ENCODE measurements at regions not wholly inside any gene's neighbourhood (a gene's known extent, or its start where the extent isn't known, plus 50 kb on each side); places are given as distances from the start of the nearest gene placed in this dataset.

DNA sequence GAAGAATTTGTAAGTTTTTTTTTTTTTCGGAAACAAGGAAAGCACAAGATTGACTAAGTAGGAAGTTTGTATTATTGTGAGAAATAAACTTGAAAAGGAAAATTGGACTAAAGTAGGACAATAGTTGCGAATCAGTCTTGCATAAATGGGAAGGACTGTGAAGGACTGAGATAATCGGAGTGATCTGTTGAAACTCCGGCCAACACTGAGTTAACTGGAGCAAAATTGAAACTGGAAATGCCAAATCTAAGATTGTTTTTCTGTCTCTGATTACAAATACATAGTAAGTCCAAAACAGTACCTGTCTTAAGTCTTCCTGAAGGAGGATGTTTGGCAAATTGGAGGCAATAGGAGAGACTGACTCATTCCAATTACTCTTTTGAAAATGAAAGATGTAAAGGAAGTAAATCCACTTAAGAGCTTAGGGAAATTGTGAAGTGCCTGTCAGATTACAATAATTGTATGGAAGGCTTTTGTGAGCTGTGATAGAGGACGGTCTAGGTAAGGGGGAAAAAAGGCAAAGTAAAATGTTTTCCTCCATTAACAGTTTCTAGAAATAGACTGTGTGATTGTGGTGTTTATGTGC is 204.9 kb upstream of the CYRIA start:
- no peak for DNase-seq

DNA sequence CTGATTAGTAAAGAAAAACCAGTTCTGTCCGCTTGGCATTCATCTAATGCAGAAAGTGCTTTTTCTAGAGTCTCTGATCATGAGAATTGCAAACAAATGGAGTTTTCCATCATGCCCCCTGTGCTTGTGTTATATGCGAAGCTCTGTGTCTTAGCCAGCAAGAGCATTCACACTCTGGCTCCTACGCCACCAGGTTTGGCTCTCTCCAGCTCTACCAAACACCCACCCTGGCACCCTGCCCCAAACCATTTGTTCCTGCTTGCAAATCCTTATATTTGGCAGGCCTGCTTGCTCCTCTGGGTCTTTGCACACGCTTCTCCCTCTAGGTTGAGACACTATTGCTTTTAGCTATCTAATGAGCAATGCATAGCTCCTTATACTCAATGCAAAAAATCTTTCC is 204.1 kb upstream of the CYRIA start:
- DNase-seq = no peak

- no peak for DNase-seq
These were observed 196.8 kb upstream of the CYRIA start for GRCh38 chr2:16862471-16862870.

DNA sequence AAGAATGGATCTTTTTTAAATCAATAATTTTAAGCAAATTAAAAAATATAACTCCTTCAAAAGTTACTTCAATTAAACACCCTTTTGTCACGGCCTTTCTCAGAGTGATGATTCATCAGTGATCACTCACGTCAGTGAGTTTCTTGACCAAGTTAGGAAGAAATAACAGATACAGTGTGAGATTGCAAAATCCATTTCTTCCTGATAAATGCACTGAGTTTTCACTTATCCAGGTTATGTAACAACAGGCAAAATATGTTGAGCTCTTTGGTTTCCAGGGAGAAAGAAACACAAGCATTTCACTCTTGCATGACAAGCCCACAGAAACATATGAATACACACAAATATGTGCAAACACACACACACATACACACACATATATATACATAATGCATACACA is 195.9 kb upstream of the CYRIA start:
- no peak for DNase-seq

GRCh38 chr2:16861111-16861510 is 195.5 kb upstream of the CYRIA start:
- DNase-seq = no peak

DNA sequence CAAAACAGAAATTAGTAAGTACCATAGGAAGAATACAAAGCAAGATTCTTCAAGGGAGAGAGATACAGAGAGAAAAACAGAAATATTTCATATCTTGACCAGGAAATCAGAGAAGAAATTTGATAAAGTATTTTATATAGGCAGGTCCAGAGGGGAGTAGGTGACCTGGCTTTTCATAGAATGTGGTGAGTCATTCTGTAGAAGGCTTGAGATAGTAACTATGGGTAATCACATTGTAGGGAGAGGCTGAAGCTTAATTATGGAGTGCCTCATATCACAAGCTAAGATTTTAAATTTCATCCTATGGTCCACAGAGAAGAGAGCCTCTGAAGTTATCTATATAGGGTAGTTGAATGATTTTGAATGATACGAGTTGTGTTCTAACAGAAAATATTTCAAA is 195.0 kb upstream of the CYRIA start:
- no peak for DNase-seq

GRCh38 chr2:16855183-16855582 is 189.5 kb upstream of the CYRIA start:
- no peak for DNase-seq

GRCh38 chr2:16853088-16853487 is 187.5 kb upstream of the CYRIA start:
- no peak for DNase-seq

DNA sequence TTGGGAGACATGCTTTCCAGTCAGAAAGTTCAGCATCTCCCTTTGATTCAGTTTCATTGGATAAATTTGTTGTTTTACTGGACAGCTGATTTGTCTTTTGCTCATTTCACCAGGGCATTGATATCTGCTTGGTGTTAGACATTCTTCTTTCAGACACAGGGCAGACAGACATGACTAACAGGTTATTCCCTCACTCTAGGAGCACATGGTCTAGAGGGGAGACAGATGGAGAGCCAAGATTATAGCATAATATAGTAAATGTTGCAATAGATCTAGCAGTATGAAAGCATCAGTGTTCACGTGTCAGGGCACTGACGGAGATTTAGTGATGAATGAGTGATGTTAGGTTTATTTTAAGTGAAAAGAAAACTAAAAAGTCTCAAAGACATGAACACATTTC is 187.0 kb upstream of the CYRIA start:
- DNase-seq = no peak

DNA sequence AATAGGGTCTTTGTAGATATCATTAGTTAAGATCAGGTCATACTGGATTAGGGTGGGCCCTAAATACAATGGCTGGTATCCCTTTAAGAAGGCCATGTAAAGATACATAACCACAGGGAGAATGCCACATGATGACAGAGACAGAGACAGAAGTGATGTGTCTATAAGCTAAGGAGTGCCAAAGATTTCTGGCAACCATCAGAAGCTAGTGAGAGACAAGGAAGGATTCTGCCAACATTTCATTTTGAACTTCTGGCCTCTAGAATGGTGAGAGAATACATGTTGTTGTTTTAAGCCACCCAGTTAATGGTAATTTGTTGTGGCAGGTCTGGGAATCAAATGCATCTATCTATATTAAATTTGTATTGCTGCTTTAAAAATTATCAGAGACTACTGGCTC is 185.5 kb upstream of the CYRIA start:
- DNase-seq = no peak

GRCh38 chr2:16840496-16841172 is 175.0 kb upstream of the CYRIA start:
- no peak for DNase-seq

DNA sequence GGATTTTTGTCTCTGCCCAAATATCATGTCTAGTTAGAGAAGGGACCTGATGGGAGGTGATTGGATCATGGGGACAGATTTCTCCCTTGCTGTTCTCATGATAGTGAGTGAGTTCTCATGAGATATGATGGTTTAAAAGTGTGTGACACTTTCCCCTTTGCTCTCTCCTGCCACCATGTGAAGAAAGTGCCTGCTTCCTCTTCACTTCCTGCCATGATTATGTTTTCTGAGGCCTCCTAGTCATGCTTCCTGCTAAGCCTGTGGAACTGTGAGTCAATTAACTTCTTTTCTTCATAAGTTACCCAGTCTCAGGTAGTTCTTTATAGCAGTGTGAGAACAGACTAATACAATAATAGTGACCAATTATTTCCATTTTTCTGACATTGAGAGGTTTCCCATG is 167.3 kb upstream of the CYRIA start:
- DNase-seq = no peak

GRCh38 chr2:16828828-16829160 is 163.2 kb upstream of the CYRIA start:
- no peak for DNase-seq

GRCh38 chr2:16828044-16828827 is 162.6 kb upstream of the CYRIA start:
- no peak for DNase-seq

DNA sequence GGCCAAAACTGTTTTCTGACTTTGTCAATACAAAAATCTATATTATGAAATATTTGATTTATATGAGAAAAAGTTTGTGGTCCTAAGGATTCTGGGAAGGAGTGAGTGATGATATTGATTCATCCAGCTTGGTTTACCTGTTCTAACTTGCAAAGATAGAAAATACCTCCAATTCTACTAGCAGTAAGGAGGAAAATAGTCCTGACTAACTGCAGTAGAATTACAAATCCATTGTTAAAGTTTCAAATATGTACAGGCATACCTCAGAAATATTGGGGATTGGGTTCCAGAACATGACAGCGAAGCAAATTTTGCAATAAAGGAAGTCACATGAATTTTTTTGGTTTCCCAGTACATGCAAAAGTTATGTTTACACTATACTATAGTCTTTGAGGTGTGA is 158.8 kb upstream of the CYRIA start:
- no peak for DNase-seq

GRCh38 chr2:16821692-16822091 is 156.1 kb upstream of the CYRIA start:
- DNase-seq = no peak

- no peak for DNase-seq
These were observed 152.5 kb upstream of the CYRIA start for GRCh38 chr2:16818203-16818556.

DNA sequence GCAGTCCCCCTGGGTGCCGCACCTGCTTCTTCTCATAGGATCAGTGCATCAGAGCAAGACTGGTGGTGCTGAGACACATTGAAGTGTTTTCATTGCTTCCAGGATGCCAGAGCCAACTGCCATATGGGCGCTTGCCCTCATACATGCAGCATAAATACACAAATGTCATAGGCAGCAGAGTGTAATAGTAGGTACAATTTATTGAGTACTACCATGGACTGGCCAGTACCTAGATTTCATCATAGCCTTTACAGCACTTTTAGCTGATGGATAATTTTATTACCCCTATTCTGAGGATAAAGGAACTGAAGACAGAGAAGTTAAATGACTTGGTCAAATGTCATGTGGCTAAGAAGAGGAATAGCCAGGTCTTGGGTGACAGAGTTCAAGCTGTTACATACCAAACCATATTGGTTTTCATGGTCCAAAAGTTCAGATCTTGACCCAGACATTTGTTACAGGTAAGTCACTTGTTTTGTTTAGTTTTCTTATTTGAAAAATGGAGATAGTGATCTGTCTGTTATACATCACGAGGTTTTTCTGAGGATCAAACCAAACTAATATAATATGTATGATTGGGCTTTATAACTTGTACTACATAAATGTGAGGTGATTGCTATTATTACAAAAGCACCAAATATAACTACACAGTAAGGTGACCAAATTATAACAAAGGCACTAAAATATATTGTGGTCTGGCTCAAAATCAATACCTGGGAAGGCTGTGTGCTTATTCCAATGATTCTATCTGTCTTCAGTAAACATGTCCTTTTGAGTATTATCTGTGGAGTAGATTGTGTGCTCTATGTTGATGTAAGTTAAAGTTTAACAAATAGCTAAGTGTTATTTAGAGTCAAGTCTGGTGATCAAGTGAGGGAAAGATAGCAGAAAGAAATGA is 151.9 kb upstream of the CYRIA start:
- no peak for DNase-seq

DNA sequence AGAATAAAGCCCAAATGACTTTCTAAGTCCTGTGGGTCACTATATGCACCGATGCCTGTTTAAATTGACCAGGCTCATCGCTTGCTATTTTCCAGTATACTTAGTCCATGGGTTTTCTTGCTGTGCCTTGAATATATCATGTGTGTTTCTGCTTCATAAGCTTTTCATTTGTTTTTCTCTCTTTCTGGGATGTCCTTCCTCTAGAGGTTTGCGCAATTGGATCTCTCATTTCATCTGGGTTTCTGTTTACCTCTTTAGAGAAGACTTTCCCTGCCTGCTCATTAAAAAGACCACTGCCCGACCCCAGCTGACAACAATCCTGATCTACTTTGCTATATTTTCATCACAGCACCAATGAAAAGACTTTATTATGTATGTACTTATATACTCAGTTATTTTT is 150.9 kb upstream of the CYRIA start:
- DNase-seq = no peak

DNA sequence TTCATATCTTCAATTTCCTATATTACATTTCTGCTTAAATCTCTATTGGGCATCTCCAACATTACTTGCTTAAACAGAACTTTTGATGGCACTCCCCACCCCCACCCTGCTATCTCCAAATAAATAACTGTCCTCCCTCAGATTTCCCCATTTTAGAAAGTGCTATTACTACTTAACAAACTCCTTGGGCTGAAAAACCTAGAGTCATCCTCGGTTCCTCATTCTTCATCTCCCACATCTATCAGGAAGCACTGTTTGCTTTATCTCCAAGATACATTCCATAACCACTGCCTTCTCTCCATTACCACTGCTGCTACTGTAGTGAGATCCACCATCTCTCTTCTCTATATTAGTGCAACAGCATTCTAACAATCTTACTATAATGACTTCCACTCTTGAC is 150.4 kb upstream of the CYRIA start:
- no peak for DNase-seq

DNA sequence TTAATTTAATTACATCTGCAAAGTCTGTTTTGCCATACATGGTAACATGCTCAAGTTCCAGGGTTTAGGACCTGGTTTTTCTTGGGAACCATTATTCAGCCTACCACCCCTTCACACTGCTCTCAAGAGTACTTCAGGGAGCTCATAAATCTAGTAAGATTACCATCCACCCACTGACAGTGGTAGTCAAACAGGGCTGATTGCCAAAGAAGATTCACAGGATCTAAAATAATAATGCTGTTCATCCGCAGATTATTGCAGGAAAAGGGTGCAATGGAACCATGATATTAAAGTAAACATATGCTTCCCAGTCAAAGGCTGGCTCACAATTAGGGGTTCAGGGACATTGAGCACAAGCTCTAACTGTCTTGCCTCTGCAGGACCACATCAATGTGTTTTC is 148.0 kb upstream of the CYRIA start:
- peak in 1 of 2 experiments; percentile 3 for DNase-seq

DNA sequence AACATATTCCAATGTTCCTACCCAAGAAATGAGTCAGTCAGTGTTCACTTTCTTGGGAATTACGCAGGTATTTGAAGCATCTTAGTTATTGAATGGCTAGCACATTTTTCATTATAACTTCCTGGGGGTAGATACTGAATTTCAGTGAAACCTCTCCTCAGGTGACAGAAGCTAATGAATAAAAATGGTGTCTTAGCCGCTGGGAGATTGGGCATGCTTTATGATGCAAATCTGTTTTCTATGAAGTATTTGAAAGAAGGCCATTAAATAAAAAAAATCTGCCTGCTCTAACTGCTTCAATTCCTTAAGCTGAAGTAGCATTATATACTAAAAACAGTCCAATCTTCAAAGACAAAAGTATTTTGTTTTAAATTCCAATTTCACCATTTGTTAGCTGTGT is 132.8 kb upstream of the CYRIA start:
- no peak for DNase-seq

DNA sequence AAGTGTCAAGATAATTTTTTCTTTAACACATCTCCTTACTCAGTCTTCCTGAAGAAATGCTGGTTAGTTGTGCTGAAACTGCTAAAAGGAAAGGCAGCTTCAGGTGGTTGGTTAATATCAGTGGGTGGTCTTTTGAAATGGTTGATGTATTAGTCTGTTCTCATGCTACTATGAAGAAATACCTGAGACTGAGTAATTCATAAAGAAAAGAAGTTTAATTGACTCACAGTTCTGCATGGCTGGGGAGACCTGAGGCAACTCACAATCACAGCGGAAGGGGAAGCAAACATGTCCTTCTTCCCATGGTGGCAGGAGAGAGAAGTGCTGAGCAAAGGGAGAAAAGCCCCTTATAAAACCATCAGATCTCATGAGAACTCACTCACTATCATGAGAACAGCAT is 125.9 kb upstream of the CYRIA start:
- DNase-seq = no peak

GRCh38 chr2:16785149-16785548 is 119.5 kb upstream of the CYRIA start:
- DNase-seq = no peak
